SU-DHL-6 (cell line): ENCODE measurements at regions not wholly inside any gene's neighbourhood (a gene's known extent, or its start where the extent isn't known, plus 50 kb on each side); places are given as distances from the start of the nearest gene placed in this dataset.
"Not testable (repeated sequence)": the region's sequence is repeated elsewhere in the genome, so short reads cannot be mapped to it uniquely, and the experiment has no call there.

Experiments used
- H2AFZ ChIP-seq: fragments of 200-600 bp; sonication (generic); 2 replicates; pipeline ENCODE4 v1.6.1; 2014; ENCODE audit warnings: low read depth, mild to moderate bottlenecking, moderate library complexity, mixed read lengths, antibody characterized with exemption, low read length; ENCODE audit not compliant: severe bottlenecking
- H3F3A ChIP-seq: fragments of 200-600 bp; shearing (Covaris generic); 2 replicates; pipeline ENCODE4 v1.6.0; 2016; ENCODE audit warnings: antibody characterized with exemption, mild to moderate bottlenecking; ENCODE audit not compliant: insufficient read depth
- H3K27ac ChIP-seq: fragments of 200-600 bp; sonication (generic); 2 replicates; pipeline ENCODE4 v1.5.1; 2016; ENCODE audit warnings: low read depth, mild to moderate bottlenecking, low read length, moderate library complexity, mixed read lengths
- H3K27me3 ChIP-seq: fragments of 200-600 bp; sonication (generic), shearing (Covaris generic); 2 replicates; pipeline ENCODE4 v1.6.0; 2014; ENCODE audit warnings: mild to moderate bottlenecking, low read length
- H3K36me3 ChIP-seq: fragments of 200-600 bp; sonication (generic); 2 replicates; pipeline ENCODE4 v1.6.1; 2014; ENCODE audit warnings: mild to moderate bottlenecking, low read length, mixed read lengths
- H3K4me2 ChIP-seq: fragments of 300-600, 200-600 bp; shearing (Covaris generic), sonication (generic); 2 replicates; pipeline ENCODE4 v1.6.0; 2014; ENCODE audit warnings: low read length, low read depth, mild to moderate bottlenecking; ENCODE audit not compliant: poor library complexity, severe bottlenecking
- H3K4me3 ChIP-seq: fragments of 200-600 bp; sonication (generic); 2 replicates; pipeline ENCODE4 v1.5.1; 2014; ENCODE audit warnings: antibody characterized with exemption, low read length, mild to moderate bottlenecking, mixed read lengths; ENCODE audit not compliant: insufficient read depth, poor library complexity, severe bottlenecking
- H3K79me2 ChIP-seq: fragments of 200-600 bp; sonication (generic); 2 replicates; pipeline ENCODE4 v1.6.1; 2014; ENCODE audit warnings: mild to moderate bottlenecking, low read length, moderate library complexity; ENCODE audit not compliant: insufficient read depth
- H3K9ac ChIP-seq: fragments of 200-600 bp; sonication (generic); 2 replicates; pipeline ENCODE4 v1.7.0; 2014; ENCODE audit warnings: mild to moderate bottlenecking, low read length
- H3K9me2 ChIP-seq: fragments of 200-600 bp; sonication (generic); replicated peaks from 2 replicates; pipeline ENCODE4 v1.6.1; 2014; ENCODE audit warnings: low read length; ENCODE audit not compliant: insufficient read depth
- H3K9me3 ChIP-seq: fragments of 200-600 bp; sonication (generic); 2 replicates; pipeline ENCODE4 v1.6.1; 2014; ENCODE audit warnings: low read length, mixed read lengths; ENCODE audit not compliant: insufficient read depth
- H4K20me1 ChIP-seq: fragments of 200-600 bp; sonication (generic); 2 replicates; pipeline ENCODE4 v1.6.1; 2014; ENCODE audit warnings: low read depth, mild to moderate bottlenecking, antibody characterized with exemption, low read length, moderate library complexity, mixed read lengths
- CTCF ChIP-seq: fragments of 200-600 bp; sonication (generic); IDR thresholded peaks from one replicate; pipeline ENCODE4 v1.5.1; 2017; ENCODE audit warnings: antibody characterized with exemption, mild to moderate bottlenecking, low read length, moderate library complexity; ENCODE audit not compliant: insufficient read depth, poor library complexity, severe bottlenecking
- EZH2phosphoT487 ChIP-seq: fragments of 200-600 bp; sonication (generic), shearing (Covaris generic); conservative IDR thresholded peaks from 2 replicates; pipeline ENCODE4 v1.6.1; 2018; ENCODE audit warnings: mild to moderate bottlenecking, antibody characterized with exemption, low read length, moderate library complexity, mixed read lengths

GRCh38 chr11:37170311-37170710 lies 572.3 kb upstream of the RAG2 start:
- TF ChIP-seq CTCF (no peak), EZH2phosphoT487 (no peak)
- Histone ChIP-seq H3K27ac (no peak overlapping the region), H3K9me2 (no peaks in the 10 kb centered on the region), H3K27me3 (no peaks in the 10 kb centered on the region), H3K4me3 (no peak overlapping the region), H3F3A (no peaks in the 10 kb centered on the region), H3K4me2 (no peak overlapping the region), H4K20me1 (no peaks in the 10 kb centered on the region), H3K79me2 (no peaks in the 10 kb centered on the region), H3K36me3 (no peaks in the 10 kb centered on the region), H2AFZ (no peak overlapping the region), H3K9ac (no peak overlapping the region), H3K9me3 (no peaks in the 10 kb centered on the region)

GRCh38 chr11:37145434-37145833 lies 547.4 kb upstream of the RAG2 start:
- not testable (repeated sequence) for H3F3A ChIP-seq, H4K20me1 ChIP-seq, H3K9ac ChIP-seq, H3K4me2 ChIP-seq, H3K4me3 ChIP-seq, H3K9me3 ChIP-seq, H3K27me3 ChIP-seq, H3K27ac ChIP-seq, H3K9me2 ChIP-seq, H3K36me3 ChIP-seq, H3K79me2 ChIP-seq, H2AFZ ChIP-seq

DNA sequence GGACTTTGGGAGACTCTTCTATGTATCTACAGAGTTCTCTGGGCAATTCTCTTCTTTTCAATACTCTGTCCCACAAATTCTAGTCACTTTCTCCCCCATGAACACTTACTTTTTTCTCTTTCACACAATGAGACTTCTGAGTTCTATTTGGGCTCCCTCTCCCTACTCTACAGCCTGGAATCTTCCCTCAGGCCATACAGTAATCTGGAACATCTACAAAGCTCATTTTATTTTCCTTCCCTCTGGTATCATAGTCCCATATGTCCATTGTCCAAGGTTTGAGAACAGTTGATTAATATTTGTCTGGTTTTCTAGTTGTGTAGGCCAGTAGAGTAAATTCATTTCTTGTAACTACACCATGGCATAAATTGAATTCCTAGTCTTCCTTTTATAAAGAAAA lies 544.6 kb upstream of the RAG2 start:
- H3K27ac ChIP-seq = no peak overlapping the region
- no peak overlapping the region for H3K4me2 ChIP-seq
- no peaks in the 10 kb centered on the region for H3K9me3 ChIP-seq
- H3F3A ChIP-seq = no peaks in the 10 kb centered on the region
- H3K9me2 ChIP-seq = no peaks in the 10 kb centered on the region
- H4K20me1 ChIP-seq = no peaks in the 10 kb centered on the region
- no peak overlapping the region for H2AFZ ChIP-seq
- H3K36me3 ChIP-seq = no peaks in the 10 kb centered on the region
- no peak overlapping the region for H3K9ac ChIP-seq
- H3K4me3 ChIP-seq = no peak overlapping the region
- no peaks in the 10 kb centered on the region for H3K27me3 ChIP-seq
- no peaks in the 10 kb centered on the region for H3K79me2 ChIP-seq
- TF ChIP-seq EZH2phosphoT487 (no peak), CTCF (no peak)

GRCh38 chr11:37141707-37142106 lies 543.7 kb upstream of the RAG2 start:
- Histone ChIP-seq H3K4me2 (no peak overlapping the region), H3K36me3 (no peaks in the 10 kb centered on the region)
- no peak for TF ChIP-seq EZH2phosphoT487
- TF ChIP-seq CTCF = no peak

DNA sequence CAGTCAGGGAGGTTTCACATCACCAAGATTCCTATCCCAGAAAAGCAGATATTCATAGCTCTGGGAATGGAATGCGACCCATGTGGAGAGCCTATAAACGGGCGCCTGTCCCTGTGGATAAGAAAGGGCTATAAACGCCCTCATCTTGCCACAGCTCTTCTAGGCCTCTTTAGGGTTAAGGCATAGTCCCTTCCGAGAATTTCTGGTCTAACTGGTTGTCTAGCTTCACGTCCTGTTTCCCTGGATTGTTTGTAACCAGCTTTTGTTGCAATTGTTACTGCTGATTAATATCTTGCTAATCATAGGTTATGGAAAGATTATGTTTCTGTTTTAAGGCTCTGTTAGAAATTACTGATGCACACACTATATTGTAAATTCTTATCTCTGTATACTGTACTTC lies 537.6 kb upstream of the RAG2 start:
- H4K20me1 ChIP-seq, H3K9ac ChIP-seq, H3K79me2 ChIP-seq, H3K27ac ChIP-seq, H3K4me2 ChIP-seq, H3K27me3 ChIP-seq, H3K4me3 ChIP-seq, H2AFZ ChIP-seq, H3K9me3 ChIP-seq, H3K9me2 ChIP-seq, H3F3A ChIP-seq, H3K36me3 ChIP-seq: not testable (repeated sequence)

More at GRCh38 chr11:37141707-37142106, 543.7 kb upstream of the RAG2 start:
- Histone ChIP-seq H3K9me3 (no peaks in the 10 kb centered on the region), H3K27ac (no peak overlapping the region), H3K79me2 (no peaks in the 10 kb centered on the region), H4K20me1 (no peaks in the 10 kb centered on the region), H3K9ac (no peak overlapping the region), H2AFZ (no peak overlapping the region), H3K4me3 (no peak overlapping the region), H3K9me2 (no peaks in the 10 kb centered on the region), H3K27me3 (no peaks in the 10 kb centered on the region), H3F3A (no peaks in the 10 kb centered on the region)
